HG02759 (cell line): ENCODE measurements at regions not wholly inside any gene's neighbourhood (a gene's known extent, or its start where the extent isn't known, plus 50 kb on each side); places are given as distances from the start of the nearest gene placed in this dataset.

ENCODE experiments used
- ATAC-seq: cut with Tn5 transposase; IDR thresholded peaks from one replicate; pipeline ENCODE4 v1.9.1; 2021; ENCODE audit warnings: mild to moderate bottlenecking, moderate library complexity; ENCODE audit not compliant: unreplicated experiment

DNA sequence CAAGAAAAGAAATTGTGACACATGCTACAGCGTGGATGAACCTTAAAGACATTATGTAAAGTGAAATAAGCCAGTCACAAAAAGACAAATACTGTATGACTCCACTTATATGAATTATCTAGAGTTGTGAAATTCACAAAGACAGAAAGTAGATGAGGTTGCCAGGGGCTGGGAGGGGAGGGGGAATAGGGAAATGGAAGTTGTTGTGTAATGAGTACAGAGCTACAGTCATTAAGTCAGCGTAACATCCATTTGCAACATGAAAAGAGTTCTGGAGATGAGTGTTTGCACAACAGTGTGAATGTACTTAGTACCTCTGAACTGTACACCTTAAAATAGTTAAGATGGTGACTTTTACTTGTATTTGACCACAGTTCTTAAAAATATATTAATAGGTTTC, 112.1 kb upstream of the CDK1 start:
- ATAC-seq: no peak

DNA sequence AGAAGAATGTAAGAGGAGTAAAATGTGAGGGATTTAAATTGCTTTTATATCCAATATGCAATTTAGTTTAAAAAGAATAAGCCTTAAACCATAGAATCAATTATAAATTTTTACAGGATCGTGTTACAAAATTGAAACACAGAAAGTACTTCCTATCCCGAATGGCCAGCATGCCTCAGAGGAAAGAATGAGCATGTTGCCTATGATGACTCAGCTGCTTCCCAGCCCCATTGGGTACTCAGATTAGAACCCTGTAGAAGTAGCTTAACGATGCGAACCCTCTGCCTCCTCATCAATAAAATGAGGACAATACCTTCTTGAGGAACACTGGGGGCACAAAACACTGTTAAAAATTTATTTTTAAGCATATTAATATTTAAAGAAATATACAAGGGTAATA, 113.4 kb upstream of the CDK1 start:
- ATAC-seq: no peak

DNA sequence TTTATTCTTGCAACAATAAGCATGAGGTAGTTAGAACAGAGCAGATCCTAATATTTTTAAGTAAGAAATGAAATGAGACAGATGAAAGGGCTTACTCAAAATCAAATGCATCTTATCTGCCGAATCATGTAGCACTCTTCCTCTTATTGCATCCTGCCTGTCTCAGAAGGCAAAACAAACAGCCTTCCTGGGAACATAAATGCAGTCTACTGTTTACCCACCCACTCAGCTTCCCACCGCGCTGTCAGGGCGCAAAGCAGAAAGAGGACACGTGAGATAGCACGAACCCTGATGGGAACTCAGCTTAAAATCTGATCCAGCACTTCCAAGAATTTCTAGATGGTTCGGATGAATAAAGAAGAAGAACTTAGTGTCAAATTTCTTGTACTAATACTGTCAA, 114.4 kb upstream of the CDK1 start:
- ATAC-seq: no peak

DNA sequence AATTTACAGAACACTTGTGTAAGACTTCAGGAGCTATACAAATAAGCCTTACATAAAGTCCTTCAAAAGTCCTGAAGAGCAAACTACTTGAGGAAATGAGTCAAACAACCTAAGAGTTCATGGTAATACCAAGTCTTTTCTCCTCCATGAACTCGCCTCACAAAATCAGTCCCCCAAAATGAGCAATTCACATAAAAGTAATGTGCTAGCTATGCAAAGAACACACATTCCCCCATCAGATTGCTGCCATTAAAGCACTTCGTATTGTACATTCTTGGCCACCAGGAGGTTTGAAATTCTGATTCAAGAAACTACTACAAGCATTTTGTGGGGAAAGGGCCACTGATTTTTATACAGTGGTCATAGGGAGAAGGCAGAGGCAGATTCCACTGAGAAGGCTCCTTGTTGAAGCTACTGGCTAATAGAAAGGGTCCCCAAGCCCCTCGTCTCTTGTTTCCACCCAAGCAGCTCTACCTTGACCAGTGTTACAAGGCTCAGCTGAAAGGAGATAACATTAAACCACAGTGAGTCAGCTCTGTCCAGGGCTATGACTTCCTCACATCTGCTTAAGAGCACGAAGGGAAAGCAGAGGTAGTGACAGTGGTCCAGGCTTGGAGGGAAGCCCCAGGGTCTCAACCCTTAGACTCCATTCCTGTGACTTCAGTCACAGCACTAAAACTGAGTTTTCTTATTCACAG, 115.2 kb upstream of the CDK1 start:
- no peak for ATAC-seq

DNA sequence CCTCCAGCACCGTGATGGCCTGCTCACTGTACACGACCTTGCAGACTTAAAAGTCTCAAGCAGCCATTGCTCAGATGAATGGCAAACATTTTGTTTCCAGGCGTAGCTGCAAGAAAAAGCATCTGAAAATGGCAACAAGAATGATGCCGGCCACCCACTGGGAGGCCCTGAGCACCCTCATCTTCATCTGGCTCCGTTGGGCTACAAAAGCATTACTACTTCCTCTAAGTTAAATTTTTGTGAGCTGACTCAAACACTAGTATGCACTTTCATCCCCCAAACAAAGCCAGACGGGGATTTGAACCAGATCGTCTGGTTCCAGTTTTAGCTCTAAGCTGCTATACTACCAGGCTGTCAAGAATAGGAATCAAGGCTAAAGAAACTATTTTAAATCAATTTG, 116.6 kb upstream of the CDK1 start:
- no peak for ATAC-seq

DNA sequence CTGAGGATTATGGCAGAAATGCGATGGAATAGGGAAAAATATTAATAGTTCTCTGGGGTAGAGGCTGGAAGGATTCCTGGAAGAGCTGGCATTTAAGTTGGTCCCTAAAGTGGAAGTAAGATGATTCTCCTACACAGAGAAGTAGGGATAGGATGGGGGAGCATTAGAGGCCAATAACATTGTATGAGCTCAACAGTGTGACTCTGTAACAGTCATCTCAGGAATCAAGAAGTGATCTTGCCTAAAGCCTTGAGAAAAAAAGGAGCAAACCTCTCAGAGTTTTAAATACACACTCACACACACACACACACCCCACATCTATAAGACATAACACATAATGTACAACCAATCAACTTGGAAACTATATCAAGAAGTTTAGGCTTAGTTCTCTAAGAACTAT, 117.7 kb upstream of the CDK1 start:
- no peak for ATAC-seq

DNA sequence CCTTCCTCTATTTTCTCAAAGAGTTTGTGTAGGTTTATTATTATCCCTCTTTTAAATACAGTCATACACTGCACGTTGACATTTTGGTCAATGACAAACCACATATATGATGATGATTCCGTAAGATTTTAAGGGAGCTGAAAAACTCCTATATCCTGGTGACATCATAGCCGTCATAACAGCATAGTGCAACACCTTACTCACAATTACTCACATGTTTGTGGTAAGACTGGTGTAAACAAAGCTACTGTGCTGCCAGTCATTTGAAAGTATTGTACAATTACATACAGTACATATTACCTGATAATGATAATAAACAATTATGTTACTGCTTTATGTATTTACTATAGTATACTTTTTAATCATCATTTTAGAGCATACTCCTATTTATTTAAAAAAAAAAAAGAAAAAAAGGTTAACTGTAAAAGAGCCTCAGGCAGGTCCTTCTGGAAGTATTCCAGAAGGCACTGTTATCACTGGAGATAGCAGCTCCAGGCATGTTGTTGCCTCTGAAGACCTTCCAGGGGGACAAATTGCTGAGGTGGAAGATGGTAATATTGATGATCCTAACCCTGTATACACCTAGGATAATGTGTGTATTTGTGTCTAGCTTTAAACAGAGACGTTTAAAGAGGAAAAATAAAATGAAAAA, 123.3 kb upstream of the CDK1 start:
- ATAC-seq: no peak

DNA sequence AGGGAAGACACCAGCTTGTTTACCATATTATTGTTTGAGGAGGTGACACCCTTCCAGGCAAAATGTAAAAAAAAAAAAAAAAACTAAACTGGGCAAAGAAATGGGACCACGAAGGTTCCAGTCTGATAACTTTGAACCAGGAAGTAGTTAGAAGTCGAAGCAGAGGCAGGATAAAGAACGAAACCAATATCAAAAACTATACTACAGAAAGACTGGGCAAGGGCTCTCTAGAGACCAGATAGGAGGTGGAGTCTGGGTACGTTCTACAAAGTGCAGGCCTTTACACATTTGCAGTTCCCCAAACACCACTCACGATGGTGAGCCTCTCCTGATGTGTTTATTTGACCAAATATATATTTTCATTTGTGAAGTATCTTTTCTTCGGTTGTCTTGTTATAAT, 125.7 kb upstream of the CDK1 start:
- ATAC-seq: peak; percentile 97

DNA sequence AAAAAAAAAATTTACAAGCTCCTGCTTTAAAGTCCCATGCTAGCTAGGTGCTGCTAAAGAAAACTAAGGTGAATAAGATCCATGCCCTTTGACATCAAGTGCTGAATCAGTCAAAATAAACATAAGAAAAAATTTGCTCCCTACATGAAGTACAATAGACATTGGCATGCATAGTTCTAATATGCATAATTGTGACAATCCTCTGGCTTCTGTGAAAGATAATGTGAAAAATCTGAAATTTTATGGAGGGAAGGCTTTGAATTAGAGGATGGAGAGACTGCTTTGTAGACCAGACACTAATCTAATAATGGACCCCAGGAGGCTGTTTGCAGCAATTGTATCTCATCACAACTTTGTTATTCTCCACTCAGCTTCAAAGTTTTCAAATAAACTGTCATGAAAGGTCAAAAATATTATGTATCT, 127.9 kb upstream of the CDK1 start:
- ATAC-seq: no peak

DNA sequence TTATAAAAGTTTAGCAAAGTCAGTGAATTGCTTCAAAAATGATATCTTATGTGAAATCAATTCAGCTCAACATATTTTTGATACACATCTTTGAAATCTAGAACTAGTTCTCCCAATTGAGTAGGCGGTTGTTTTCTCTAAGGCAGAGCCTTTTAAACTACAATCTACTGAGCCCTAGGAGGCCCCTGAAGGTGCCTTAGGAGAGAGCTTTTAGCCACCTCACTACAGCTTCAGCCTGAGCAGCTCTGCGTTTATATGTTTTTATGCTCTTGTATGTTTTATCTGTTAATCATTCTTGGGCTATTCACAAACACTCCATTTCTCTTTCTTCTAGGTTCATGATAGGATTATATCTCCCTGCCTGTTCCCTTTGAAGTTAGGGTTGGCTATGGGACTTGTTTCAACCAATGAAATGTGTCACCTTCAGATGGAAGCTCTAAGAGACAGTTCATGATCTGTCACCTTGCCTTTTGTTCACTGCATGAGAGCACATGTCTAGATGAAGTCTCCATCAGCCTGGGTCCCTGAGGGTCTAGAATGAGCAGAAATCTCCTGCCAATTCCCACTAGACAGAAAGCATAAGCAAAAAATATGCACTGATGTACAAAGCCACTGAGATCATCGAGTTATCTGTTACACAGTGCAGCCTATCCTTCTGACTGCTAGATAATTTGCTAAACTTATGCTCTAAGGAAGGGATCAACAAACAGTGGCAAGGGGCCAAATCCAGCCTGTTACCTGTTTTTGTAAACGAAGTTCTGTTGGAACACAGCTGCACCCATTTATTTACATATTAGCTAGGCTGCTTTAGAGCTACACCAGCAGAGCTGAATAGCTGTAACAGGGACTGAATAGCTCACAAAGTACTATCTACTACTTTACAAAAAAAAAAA, 128.5 kb upstream of the CDK1 start:
- no peak for ATAC-seq

DNA sequence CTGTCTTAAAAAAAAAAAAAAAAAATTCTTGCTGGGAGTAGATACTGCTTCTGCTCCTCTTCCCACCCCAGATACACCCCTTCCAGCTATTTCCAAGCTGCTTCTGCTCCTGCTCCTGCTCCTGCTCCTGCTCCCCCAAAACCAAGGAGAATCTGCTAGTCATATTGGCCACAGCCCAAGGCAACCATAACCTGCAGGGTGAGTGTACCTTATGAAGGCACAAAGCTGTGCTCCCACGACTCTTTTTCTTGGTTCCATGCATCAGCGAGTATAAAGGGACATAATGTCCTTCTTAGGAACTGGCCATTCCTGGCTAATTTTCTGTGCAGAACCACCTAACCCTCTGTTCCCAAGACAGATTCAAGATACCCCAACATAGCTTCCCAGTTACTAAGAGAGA, 129.5 kb upstream of the CDK1 start:
- ATAC-seq: no peak

DNA sequence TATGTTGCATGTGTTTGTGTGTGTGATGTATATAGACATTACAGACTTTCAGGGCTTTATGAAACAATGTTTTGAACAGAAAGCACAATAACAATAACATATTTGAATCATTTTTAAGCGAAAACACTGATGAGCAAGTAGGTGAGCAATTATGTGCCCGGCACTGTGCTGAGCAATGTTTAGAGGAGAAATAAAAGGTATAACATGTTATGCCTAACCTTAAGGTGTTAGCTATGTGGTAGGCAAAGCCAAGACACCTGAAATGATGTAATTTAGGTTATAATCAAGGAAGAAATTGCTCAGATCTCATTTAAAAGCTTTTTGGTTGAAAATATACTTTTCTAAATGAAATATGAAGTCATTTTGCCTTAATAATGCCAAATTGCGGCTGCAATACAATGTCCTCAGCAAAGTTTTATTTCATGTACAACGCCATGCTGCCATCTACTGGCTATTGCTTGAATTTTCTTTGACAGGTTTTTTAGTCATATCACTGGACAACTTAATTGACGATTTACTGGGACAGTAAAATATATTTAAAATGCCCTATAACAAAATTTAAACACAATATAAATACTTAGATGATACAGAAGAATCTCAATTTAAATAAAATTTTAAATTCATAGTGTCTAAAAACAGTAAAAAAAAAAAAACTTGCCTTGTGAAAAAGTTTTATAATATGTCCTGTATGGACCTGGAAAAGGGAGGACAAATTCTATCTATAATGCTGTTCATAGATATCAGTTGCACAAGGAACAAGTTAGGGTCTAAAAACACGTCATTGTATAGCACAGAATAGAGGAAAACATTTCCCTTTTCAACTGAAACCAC, 131.1 kb upstream of the CDK1 start:
- ATAC-seq: peak; percentile 75

DNA sequence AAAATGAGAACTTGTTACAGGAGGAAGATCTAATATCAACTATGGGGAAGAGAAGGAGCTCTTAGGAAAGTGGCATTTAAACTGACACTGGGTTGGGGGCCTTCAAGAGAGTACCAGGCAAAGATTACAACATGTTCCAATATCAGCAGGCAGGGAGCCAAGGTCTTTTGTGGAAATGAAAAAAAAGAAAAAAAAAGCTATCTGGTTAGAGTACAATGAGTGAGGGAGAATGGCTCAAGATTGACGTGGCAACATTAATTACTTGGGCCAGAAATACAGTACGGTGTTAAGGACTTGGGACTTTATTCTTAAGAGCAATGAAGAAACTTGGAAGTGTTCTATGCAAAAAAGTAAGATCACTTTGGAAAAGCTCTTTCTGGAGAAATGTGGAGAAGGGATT, 132.3 kb upstream of the CDK1 start:
- ATAC-seq: no peak

DNA sequence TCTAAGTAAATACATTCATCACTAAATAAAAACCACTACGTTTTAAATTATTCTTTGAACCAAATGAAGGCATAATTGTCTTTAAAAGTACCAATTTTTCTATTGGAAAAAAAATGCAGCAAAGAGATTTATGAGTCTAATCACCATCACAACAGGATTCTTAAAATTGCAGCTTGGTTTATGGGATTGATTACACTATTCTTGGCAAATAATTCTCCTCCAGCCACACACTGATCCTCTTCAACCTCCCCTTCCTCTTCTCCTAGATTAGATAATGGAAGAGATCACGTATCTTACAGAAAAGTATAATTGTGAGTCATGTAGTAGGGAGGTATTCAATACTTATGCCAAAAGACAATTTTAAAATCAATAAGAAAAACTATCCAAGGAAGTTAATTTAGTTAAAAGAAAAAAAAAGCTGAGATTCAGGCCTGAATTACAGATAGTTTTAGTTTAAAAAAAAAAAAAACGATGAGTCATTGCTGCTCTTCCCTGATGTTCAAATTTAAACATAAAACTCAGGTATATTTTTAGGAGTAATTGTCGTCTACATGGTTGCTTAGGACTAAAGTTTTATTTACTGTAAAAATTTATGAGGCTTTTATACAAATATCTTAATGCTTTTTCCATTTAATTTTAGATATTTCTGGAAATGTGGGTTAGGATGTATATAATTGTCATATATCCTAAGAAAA, 133.7 kb upstream of the CDK1 start:
- ATAC-seq: no peak

DNA sequence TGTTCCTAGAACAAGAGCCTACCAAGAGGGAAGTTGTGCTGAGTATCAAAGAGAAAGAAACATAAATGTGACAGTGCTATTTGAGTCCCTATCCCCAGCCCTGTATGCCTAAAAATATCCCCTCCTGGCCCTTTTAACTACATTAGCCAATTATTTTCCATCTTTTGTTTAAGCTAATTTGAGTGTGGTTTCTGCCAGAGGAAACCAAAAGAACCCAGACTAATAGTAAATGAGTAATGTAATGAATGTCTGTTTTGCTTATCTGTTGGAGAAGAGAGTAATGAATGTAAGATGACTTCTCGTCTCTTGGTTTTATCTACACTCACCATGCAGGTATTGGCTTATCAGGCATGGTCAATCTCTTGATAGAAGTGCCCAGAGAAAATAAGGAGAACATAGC, 134.4 kb upstream of the CDK1 start:
- no peak for ATAC-seq

DNA sequence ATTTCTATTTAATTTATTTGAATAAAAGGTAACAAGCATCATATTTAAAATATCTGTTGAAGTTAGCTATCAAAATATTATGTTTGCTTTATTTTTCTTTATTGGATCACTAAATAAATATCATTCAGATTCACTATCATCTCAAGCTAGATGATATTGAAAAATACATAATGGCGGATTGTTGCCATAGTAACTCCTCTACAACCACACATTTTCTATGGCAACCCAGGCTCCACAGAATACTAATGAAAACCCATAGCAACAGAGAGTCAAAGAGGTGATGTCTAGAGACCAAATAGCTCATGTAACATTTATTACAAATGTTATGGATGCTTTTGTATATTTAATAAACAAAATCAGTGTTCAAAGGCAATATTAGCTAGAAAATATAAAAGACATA, 148.9 kb upstream of the CDK1 start:
- ATAC-seq: no peak

DNA sequence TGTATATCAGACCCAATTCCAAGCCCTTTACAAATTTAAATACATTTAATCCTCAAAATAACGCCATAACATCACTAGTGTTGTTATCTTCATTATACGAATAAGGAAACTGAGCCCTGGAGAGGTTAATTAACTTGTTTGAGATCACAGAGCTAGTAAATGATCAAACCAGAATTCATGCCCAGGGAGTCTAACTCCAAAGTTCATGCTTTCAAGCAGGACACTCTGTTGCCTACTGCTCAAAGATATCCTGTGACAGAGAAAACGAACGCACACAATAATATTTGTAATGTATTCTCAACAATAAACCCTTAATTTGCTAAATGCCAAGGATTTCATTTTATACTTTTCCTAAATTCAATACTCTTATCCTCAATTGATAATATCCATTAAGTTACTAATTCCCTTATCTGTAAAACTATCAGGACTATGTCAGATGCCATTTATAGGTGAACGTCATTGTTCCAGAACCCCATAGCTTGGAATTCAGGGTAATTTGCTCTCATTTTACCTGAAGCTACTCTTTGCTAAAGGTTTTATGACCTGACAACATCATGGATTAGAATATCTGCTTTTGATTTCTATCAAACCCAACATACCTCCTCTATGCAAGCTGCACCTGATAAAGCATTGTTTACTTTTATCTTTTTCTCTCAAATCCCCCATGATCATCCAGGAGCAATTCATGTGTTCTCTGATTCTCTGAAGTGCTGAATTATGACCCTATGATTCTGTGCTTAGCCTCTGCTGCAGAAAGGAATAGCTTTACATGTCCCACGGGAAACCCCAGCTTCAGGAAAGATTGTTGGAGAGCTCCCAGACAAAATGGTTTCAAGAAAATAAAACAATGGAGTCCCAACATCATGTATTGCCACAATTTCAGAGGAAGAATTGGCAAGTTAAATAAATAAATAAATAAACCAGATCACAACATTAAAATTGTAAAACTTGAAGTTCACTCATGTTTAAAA, 150.2 kb upstream of the CDK1 start:
- ATAC-seq: no peak

DNA sequence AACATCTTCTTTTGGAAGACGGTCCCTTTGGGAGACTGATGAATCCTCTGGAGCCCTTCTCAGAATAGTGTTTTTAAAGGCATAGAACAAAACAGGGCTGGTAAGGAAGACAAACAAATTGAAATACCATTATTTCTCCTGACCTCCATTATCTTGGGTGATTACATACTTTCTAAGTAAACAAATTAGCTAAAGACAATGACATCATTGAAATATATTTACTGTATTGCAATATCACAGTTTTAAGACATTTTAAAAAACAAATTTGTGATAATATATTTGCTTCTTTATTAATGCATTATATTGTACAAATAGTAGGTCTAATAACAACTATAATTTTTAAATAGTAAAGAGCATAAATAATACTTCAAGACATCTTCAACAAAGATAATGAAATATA, 152.2 kb upstream of the CDK1 start:
- no peak for ATAC-seq

DNA sequence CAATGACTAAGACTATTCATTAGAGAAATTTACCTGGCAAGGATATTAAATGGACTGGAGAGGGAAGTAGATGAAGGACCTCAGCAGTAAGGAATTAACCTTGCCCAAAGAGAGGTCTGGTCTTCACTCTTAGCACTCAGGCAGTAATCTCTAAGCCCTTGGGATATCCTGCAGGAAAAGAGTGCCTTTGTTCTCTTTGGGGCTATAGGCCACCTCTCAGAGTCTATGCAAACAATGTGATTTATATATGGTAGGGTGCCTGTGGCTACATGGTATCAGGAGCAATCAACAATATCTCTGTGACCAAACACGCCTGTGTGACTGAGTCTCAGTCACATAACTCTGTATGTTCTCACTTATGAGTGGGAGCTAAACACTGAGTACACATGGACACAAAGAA, 154.7 kb upstream of the CDK1 start:
- no peak for ATAC-seq
